ENCODE measurements at regions not wholly inside any gene's neighbourhood (a gene's known extent, or its start where the extent isn't known, plus 50 kb on each side); places are given as distances from the start of the nearest gene placed in this dataset.

DNA sequence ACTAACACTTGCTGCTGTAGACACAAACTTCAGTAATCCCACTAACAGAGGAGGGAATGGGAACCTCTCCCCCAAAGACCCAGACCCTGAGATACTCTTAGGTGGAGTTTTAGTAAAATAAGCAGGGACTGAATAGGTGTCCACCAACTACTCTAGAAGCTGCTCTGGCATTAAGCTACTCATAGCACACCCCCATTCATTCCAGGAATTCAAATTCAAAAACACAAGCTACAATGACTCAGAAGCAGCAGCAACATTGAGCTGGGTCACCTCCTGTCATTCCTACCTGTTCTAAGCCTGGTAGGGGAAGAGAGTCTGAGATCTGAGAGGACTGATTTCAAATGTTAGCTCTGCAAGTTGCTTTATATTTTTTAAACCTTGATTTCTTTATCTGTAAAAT, 135.4 kb upstream of the FRMPD4 start:
- no peak overlapping the region for H3K4me3 ChIP-seq (ENCODE audit: low read depth, low read length)
- no peaks in the 10 kb centered on the region for H3K36me3 ChIP-seq (ENCODE audit: control insufficient read depth, insufficient read depth, low read length)
- no peaks in the 10 kb centered on the region for H3K27me3 ChIP-seq (ENCODE audit: control insufficient read depth, insufficient read depth, low read length)
- CTCF ChIA-PET: no interaction called here
- DNase-seq (ENCODE audit: low read depth): no peak
- POLR2A ChIA-PET: no interaction called here
- TF ChIP-seq, protein P1, sequence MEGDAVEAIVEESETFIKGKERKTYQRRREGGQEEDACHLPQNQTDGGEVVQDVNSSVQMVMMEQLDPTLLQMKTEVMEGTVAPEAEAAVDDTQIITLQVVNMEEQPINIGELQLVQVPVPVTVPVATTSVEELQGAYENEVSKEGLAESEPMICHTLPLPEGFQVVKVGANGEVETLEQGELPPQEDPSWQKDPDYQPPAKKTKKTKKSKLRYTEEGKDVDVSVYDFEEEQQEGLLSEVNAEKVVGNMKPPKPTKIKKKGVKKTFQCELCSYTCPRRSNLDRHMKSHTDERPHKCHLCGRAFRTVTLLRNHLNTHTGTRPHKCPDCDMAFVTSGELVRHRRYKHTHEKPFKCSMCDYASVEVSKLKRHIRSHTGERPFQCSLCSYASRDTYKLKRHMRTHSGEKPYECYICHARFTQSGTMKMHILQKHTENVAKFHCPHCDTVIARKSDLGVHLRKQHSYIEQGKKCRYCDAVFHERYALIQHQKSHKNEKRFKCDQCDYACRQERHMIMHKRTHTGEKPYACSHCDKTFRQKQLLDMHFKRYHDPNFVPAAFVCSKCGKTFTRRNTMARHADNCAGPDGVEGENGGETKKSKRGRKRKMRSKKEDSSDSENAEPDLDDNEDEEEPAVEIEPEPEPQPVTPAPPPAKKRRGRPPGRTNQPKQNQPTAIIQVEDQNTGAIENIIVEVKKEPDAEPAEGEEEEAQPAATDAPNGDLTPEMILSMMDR (IDR thresholded peaks at IDR 0.05; ENCODE audit: insufficient read depth, low read depth, low read length): no peak

DNA sequence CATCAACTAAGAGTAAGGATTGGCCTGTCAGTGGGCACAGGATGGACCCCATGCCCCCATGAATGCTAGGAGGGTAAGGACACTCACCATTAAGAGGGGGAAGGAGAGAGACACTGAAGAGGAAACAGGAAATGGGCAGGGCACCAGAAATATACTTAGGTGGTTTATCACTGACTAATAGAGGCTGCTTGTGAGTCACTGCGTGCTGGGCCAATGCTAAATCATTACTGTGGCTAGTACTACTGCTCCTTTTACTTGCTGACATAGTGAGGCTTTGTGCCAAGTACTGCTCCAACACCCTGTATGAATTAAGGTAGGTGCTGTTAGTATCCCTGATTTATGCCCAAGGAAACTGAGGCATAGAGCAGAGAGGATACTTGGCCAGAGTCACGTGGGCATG, 130.4 kb upstream of the FRMPD4 start:
- DNase-seq (ENCODE audit: low read depth): peak; percentile 17
- Histone ChIP-seq H3K36me3 (ENCODE audit: control insufficient read depth, insufficient read depth, low read length) (no peaks in the 10 kb centered on the region), H3K4me3 (ENCODE audit: low read depth, low read length) (no peak overlapping the region), H3K27me3 (ENCODE audit: control insufficient read depth, insufficient read depth, low read length) (no peaks in the 10 kb centered on the region)
- TF ChIP-seq, protein P1 (IDR thresholded peaks at IDR 0.05; ENCODE audit: insufficient read depth, low read depth, low read length): no peak
- ChIA-PET POLR2A (no interaction called here), CTCF (interaction anchor here (1.0 kb wide), 1 partner anchor 39 kb away, joined by 3 read pairs; no protein-coding TSS in a partner anchor)

DNA sequence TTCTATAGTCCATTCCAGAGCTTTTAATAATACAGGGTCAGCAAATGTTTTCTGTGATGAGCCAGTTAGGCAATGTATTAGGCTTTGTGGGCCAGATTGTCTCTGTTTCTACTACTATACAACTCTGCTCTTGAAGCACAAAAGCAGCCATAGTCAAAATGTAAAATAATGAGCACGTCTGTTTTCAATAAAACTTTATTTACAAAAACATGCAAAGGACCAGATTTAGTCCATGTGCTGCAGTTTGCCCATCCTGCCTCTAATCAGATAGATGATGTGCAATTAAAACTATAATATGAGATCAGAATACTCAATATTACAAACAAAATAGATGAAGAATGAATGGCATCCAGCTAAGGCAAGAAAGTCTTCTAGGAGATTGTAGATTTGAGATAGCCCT, 127.8 kb upstream of the FRMPD4 start:
- H3K4me3 ChIP-seq (ENCODE audit: low read depth, low read length): no peak overlapping the region
- ChIA-PET POLR2A (no interaction called here), CTCF (no interaction called here)
- no peaks in the 10 kb centered on the region for H3K36me3 ChIP-seq (ENCODE audit: control insufficient read depth, insufficient read depth, low read length)
- no peak for DNase-seq (ENCODE audit: low read depth)
- no peaks in the 10 kb centered on the region for H3K27me3 ChIP-seq (ENCODE audit: control insufficient read depth, insufficient read depth, low read length)
- TF ChIP-seq, protein P1 (IDR thresholded peaks at IDR 0.05; ENCODE audit: insufficient read depth, low read depth, low read length): no peak

DNA sequence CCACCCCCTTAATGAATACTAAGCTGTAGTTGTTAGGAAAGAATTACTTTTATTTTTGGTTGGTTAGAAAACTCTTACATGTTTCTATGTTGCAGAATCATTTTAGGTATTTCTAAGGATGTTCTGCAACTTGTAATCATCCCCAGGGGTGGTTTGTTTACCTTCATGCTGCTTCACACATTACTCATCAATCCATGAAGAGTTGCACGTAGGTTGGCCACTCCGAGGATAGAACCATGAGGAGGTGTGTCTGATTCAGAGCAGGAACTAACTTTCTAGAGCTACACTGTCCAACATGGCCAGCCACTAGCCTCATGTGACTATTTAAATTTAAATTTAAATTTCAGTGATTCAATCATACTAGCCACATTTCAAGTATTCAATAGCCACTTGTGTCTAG, 127.2 kb upstream of the FRMPD4 start:
- CTCF ChIA-PET: no interaction called here
- no peak overlapping the region for H3K4me3 ChIP-seq (ENCODE audit: low read depth, low read length)
- no peaks in the 10 kb centered on the region for H3K27me3 ChIP-seq (ENCODE audit: control insufficient read depth, insufficient read depth, low read length)
- no peak for DNase-seq (ENCODE audit: low read depth)
- H3K36me3 ChIP-seq (ENCODE audit: control insufficient read depth, insufficient read depth, low read length): no peaks in the 10 kb centered on the region
- POLR2A ChIA-PET: no interaction called here
- TF ChIP-seq, protein P1 (IDR thresholded peaks at IDR 0.05; ENCODE audit: insufficient read depth, low read depth, low read length): no peak

DNA sequence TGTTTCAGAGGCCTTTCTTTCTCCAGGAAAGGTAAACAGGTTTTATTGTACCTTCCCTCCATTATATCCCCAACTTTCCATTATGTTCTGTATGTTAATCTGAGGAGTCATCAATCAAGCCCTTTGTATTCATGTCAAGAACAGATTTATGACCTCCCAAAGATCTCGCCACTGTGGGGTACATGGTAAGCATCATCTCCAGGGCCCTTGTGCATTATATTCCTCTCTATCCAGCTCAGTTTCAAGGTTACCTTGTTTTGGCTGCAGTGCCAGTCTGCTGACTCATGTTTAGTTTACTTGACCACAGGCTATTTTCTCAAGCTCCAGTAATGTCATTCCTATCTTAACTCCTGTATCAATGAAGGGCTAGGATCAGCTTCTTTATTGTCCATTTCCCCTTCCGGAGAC, 125.1 kb upstream of the FRMPD4 start:
- H3K4me3 ChIP-seq (ENCODE audit: low read depth, low read length): no peak overlapping the region
- TF ChIP-seq, protein P1 (IDR thresholded peaks at IDR 0.05; ENCODE audit: insufficient read depth, low read depth, low read length): no peak
- ChIA-PET POLR2A (no interaction called here), CTCF (no interaction called here)
- DNase-seq (ENCODE audit: low read depth): no peak
- H3K27me3 ChIP-seq (ENCODE audit: control insufficient read depth, insufficient read depth, low read length): no peaks in the 10 kb centered on the region
- H3K36me3 ChIP-seq (ENCODE audit: control insufficient read depth, insufficient read depth, low read length): no peaks in the 10 kb centered on the region
